GM13976 (cell line): ENCODE measurements at regions not wholly inside any gene's neighbourhood (a gene's known extent, or its start where the extent isn't known, plus 50 kb on each side); places are given as distances from the start of the nearest gene placed in this dataset.

Source experiments
- DNase-seq: peaks from one replicate; pipeline ENCODE4 v3.0.0; 2012; ENCODE audit warnings: low spot score
- CTCF ChIP-seq: IDR thresholded peaks from 2 replicates; pipeline ENCODE4 v1.5.1; 2012; ENCODE audit warnings: borderline replicate concordance, mild to moderate bottlenecking; ENCODE audit not compliant: insufficient read depth; ENCODE audit errors: extremely low read depth, missing control alignments, control extremely low read depth
- in situ Hi-C: fragments of 300-500 bp; cut with MboI; formaldehyde crosslinking; loops from one replicate; pipeline ENCODE4 v1.12.0; 2022; ENCODE audit warnings: low sequenced_read_pairs, mixed read lengths, inconsistent platforms; ENCODE audit not compliant: unreplicated experiment

- DNase-seq: no peak
- TF ChIP-seq CTCF: no peak
- in situ Hi-C loops: no loop called here
Observed at GRCh38 chr9:7387840-7388239, 411.7 kb downstream of the DMAC1 start.

DNA sequence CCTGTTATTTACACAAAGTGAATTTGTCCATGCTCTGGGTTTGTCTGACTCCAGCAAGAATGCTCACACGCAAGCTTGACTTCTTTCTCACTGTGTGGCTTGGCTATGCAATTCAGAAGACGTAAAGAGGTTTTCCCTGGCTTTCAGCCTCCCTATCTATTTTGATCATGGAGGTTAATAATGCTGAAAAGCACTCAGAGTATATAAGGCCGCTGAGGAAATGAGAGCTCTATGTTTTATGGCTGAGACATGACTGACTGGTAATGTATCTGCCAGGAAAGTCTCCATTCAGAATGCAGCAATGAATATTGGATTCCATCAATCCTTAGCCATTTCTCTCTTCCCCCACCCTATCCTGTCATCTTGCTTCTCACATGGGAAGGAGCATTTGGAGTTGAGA, 417.3 kb downstream of the DMAC1 start:
- in situ Hi-C loops: no loop called here
- no peak for TF ChIP-seq CTCF
- DNase-seq: no peak

- TF ChIP-seq CTCF: no peak
- in situ Hi-C loops: no loop called here
- no peak for DNase-seq
Observed at GRCh38 chr9:7377489-7377888, 422.1 kb downstream of the DMAC1 start.

DNA sequence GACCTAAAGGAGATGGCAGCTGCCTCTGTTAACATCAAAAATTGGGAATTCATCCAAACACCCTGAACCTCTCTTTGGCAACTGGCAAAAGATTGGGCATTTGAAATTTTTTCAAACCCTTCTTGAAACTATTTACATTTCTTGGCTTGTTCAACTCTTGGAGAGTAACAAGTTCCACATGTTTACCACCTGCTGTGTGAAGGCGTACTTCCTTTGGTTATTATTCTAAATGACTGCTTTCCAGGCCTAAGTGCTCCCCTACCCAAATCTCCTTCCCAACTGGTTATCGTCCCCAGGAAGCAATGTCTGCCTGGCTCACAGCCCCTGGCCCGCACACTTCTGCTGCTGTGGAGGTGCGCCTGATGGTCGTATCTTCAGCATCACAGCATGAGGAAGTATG, 422.7 kb downstream of the DMAC1 start:
- in situ Hi-C loops: no loop called here
- TF ChIP-seq CTCF: no peak
- no peak for DNase-seq

- no peak for DNase-seq
- in situ Hi-C loops: no loop called here
- no peak for TF ChIP-seq CTCF
Observed at GRCh38 chr9:7376213-7376612, 423.4 kb downstream of the DMAC1 start.

GRCh38 chr9:7375013-7375511, 424.5 kb downstream of the DMAC1 start:
- in situ Hi-C loops: no loop called here
- no peak for TF ChIP-seq CTCF
- no peak for DNase-seq

DNA sequence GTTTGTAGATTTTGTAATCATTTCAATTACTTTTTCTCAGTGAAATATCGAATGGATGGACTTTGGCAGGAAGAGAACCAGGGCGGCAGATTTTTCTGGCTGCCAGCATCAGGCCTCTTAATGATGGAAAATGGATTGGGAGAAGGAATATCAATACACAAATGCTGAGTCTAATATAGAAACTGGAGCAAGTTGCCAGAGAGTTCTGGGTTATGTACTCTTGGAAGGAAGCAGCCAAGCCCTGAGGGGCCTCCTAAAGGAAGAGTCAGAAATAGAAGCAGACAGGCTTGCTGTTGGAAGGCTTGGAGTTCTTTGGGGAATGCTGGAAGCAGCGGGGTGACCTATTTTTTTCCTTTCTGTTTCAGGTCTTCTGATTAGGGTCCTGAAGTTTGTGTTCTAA, 428.6 kb downstream of the DMAC1 start:
- in situ Hi-C loops: no loop called here
- no peak for DNase-seq
- no peak for TF ChIP-seq CTCF
